NCI-H146 treated with DMSO at 0.1 percent for 48 hours (cell line): ENCODE measurements at regions not wholly inside any gene's neighbourhood (a gene's known extent, or its start where the extent isn't known, plus 50 kb on each side); places are given as distances from the start of the nearest gene placed in this dataset.
"Not testable (repeated sequence)": the region's sequence is repeated elsewhere in the genome, so short reads cannot be mapped to it uniquely, and the experiment has no call there.

Experiments
- DNase-seq: peaks from one replicate; lab custom pipeline; 2025; ENCODE audit not compliant: unreplicated experiment; lab: John Stamatoyannopoulos, UW

GRCh38 chr10:2924431-2924830 is 142.9 kb upstream of the PFKP start:
- DNase-seq = no peak

DNA sequence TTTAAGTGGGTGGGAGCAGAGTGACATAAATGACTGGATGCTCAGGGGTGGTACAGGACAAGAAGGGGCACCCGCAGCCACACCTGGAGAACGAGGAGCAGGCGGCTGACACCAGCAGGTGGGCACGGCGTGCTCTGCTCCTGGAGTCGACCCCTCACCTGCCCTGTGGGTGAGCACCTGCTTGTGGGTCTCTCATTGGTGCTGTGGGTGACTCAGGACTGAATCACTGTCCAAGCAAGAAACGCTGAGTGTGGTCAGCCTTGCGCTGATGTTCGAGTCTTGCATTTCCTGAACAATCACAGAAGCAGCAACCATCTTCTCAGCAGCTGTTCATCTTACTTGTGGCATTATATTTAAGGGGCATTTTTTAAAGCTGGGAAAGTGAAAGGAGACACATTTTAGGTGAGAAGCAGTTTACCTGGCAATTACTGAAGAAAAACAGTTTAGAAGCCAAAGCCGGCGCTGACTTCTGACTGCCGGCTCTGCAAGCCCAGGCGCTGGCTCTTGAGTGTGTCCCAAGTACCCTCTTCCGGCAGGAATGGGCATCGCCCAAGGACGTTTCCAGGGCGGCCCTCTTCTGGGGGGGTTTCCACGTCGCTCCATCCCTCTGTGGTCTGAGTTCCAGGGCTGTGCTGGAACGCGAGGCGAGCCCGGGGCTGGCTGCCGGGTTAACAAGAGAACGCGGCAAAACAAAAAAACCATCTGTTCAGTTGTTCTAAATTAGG is 145.2 kb upstream of the PFKP start:
- DNase-seq = no peak

GRCh38 chr10:2920637-2921036 is 146.7 kb upstream of the PFKP start:
- DNase-seq = no peak

GRCh38 chr10:2920168-2920567 is 147.2 kb upstream of the PFKP start:
- DNase-seq = no peak

DNA sequence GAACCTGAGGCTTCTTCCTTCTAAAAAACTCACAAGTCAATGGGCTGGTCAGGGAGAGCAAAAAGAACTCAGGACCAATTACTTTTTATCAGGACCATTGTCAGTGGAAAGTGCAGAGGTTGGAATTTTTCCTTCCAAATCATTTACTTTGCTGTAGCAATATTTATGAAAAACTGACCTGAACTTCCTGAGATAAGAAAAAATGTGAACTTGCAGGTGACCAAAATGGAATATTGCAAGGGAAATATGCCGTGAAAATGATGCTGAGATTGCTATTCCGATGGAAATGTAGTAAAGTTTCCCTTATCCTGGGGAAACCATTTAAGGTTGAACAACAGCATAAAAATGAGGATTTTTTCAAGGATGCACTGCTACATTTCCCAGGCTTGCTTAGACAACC is 148.3 kb upstream of the PFKP start:
- no peak for DNase-seq

DNA sequence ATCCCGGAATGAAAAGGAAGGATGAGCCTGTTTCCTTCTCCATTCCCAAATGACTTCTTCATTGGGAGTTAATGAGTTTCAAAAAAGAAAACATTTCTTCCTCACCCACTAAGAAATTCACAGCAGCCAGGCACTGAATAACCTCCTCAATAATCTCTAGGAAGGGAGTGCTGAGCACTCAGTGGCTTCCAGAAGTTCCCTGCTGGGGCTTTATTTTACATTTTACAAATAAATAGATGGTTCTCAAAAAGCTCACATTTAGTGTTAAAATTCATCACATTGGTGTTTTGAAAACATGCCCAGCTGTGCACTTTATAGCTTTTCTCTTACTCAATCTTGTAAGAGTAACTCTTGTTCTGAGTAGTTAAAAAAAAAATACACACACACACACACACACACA is 148.9 kb upstream of the PFKP start:
- DNase-seq = no peak

DNA sequence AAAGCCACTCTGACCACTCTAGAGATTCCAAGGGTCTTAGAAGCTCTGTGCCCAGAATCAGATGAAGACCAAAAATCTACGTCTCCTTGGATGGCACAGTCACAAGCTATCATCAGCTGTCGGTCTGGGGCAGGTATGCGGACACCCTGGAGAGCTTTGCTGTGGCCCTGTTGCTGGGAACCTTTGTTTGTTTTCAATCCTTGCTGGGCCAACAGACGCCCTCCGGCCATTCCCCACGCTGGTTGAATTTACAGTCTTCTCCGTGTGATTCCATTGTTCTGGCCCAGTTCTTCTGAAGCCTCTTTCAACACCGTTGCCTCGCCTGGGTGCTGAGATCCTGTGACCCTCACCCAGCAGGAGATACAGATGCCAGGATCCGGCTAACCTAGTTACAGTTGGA is 149.4 kb upstream of the PFKP start:
- no peak for DNase-seq

DNA sequence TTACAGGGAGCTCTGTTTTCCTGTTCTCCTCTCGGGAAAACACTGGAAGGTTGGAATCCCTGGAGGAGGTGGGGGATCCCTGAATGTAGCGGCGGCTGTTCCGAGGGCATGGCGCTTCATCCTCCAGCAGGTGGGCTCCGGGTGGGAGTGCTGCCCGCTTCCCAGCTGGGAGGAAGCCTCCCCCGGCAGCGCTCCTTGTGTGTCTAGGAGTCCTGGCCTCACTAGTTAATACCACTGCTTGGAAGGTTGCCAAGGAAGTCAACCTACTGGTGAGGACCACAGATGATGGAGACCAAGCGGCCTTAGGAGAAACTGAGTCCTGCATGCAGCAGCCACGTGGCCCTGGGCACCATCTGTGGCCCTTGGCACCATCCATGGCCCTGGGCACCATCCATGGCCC is 151.9 kb upstream of the PFKP start:
- DNase-seq = no peak

GRCh38 chr10:2914741-2915140 is 152.6 kb upstream of the PFKP start:
- DNase-seq = no peak

DNA sequence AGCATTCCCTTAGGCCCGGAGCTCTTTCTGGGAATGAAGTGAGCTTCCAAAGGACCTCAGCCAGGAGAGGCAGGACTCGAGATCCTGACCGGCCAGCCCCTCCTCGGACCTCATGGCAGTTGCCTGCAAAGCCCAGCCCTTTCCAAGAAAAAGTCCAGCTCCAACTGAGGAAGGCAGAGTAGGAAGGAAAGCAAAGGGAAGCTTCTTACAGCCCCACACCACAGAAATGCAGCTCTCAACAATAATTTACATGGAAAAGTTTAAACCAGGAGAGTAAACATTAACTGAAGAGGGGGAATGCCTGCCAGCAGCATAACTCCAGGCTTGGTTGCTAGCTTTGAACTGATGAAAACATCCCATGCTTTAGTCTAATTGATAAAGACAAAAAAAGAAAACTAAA is 153.9 kb upstream of the PFKP start:
- DNase-seq = no peak

GRCh38 chr10:2910656-2911055 is 156.7 kb upstream of the PFKP start:
- DNase-seq = no peak

- no peak for DNase-seq
These were observed 157.4 kb upstream of the PFKP start for GRCh38 chr10:2909921-2910320.

DNA sequence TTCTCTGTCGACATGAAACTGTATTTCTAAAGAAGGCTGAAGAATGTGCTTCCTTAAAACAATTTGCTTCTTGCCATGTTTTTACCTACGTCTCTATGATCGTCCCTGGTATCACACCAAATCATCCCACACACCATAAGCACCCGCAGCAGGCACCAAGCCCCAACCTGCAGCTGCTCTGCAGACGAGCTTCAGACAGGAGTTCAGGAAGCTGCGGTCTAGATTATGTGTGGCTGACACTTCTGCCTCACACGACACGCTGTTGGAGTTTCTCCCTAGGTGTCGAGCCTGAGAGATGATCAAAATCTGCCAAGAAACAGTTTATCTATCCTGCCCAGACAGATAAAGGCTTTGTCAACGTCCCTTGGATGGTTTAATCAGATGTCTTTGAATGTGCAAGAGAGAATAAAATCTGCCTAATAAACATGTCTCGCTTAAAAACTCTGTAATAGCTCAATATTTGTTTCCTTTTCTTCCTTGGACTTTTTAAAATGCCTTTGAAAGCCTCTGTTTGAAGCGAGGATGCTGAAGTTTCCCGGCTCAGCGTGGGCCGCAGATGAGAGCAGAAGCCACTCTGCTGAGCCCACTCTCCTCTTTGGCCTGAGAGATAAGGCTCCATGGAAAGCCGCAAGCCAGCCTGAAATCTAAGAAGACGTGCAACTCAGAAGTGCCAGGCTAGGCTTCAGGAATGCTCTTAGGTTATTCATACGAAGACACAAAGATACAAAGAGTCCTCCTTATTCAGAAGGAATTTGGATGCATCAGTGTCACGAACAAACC is 158.3 kb upstream of the PFKP start:
- DNase-seq = no peak

GRCh38 chr10:2906974-2907373 is 160.4 kb upstream of the PFKP start:
- DNase-seq = no peak

- DNase-seq = no peak
These were observed 161.5 kb upstream of the PFKP start for GRCh38 chr10:2905851-2906250.

- no peak for DNase-seq
These were observed 166.8 kb upstream of the PFKP start for GRCh38 chr10:2900530-2900929.

GRCh38 chr10:2899246-2899951 is 167.9 kb upstream of the PFKP start:
- no peak for DNase-seq

DNA sequence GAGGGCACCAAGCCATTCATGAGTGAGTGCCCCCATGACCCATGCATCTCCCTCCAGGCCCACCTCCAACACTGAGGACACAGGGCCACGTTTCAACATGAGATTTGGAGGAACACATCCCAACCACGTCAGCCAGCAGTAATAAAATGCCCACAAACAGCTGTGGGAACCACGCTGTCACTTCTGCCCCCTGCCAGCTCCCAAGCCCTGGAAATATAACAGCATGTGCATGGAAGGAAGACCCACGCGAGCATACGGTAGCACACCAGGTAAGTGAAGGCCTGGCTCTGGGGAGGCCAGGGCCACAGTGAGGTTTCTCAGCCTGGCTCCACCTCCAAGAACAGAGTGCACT is 168.9 kb upstream of the PFKP start:
- no peak for DNase-seq

DNA sequence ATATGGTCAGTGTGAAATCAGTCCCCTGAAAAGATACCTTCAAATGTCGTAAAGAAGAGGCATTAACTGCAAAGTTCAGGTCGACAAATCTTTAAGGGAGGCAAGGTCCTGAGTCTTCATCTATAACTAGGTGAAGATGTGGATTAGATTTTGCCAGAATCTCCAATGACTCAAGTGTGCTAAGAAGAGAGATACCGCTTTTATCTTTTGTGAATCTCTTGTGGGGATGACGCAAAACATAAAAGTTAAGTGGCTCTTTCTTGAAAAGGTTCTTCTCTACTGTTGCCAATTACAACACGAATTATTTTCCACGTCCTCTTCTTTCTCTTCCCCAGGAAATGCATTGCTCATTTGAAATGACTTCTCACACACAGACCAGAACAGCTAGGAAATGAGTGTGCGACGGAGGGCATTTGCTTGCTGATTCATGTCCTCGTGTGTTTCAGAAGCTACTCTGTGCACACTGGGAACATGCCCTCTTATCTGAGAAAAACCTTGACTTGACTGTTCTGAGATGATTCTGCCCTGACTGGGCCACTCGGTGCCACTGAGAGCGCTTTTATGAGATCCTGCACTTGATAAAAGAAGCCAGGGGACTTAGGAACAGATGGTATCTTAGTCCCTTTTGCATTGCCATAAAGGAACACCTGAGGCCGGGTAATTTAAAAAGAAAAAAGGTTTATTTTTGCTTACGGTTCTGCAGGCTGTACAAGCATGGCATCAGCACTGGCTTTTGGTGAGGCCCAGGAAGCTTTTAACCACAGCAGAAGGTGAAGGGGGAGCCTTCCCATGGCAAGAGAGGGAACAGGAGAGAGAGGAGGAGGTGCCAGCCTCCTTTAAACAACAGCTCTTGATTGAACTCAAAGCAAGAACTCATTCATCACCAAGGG is 169.5 kb upstream of the PFKP start:
- no peak for DNase-seq

DNA sequence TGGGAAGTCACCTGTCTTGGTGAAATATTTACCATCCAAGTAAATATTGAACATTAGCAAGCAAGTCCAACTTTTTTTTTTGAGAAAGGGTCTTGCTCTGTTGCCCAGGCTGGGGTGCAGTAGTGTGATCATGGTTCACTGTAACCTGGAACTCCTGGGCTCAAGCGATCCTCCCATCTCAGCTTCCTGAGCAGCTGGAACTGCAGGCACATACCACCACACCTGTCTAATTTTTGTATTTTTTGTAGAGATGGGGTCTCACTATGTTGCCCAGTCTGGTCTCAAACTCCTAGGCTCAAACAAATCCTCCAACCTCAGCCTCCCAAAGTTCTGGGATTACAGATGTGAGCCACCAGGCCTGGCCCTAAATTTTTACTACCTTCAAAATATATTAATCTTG is 171.0 kb upstream of the PFKP start:
- DNase-seq = not testable (repeated sequence)

GRCh38 chr10:2895594-2896196 is 171.7 kb upstream of the PFKP start:
- DNase-seq = no peak
